Astrocyte of the spinal cord (primary cell): ENCODE measurements at regions not wholly inside any gene's neighbourhood (a gene's known extent, or its start where the extent isn't known, plus 50 kb on each side); places are given as distances from the start of the nearest gene placed in this dataset.

ENCODE experiments used
- DNase-seq: peaks from one replicate; pipeline ENCODE4 v3.0.0; 2011; ENCODE audit warnings: low read depth, low spot score
- H3K4me3 ChIP-seq: 2 replicates; pipeline ENCODE4 v1.5.1; 2011; ENCODE audit warnings: low read depth, mild to moderate bottlenecking, low read length, moderate library complexity
- CTCF ChIP-seq: IDR thresholded peaks from 2 replicates; pipeline ENCODE4 v1.5.1; 2012; ENCODE audit warnings: low read depth, mild to moderate bottlenecking, low read length, inconsistent platforms
- in situ Hi-C: cut with HindIII; loops from 2 replicates; pipeline ENCODE4 v1.10.0; 2017; ENCODE audit warnings: low sequenced_read_pairs

- in situ Hi-C loops: no loop called here
- no peak for TF ChIP-seq CTCF
- no peak overlapping the region for H3K4me3 ChIP-seq
- no peak for DNase-seq
These were observed 112.1 kb upstream of the FOXF1 start for GRCh38 chr16:86398201-86398600.

GRCh38 chr16:86398622-86399021, 111.7 kb upstream of the FOXF1 start:
- DNase-seq: peak; percentile 22
- TF ChIP-seq CTCF: no peak
- in situ Hi-C loops: no loop called here

DNA sequence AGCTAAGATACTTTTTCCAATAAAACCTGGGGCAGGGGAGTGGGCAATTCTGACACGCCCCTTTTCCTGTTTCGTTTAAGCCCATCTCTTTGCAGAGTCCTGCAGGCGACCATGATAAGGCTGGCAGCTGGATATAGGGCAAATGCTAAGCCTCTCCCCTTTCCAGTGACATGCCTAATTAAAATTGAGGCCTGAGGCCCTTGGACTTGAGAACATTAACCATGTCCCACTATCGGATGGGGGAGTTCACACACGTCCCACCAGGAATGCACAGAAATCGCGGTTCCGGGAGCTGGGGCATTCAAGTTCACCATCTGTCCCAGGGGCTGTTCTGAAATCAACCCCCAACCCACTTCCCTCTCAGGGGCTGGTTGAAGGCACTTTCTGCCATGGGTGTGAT, 109.2 kb upstream of the FOXF1 start:
- in situ Hi-C loops: no loop called here
- no peak overlapping the region for H3K4me3 ChIP-seq
- TF ChIP-seq CTCF: no peak
- DNase-seq: no peak

More at GRCh38 chr16:86398622-86399021, 111.7 kb upstream of the FOXF1 start:
- no peak overlapping the region for H3K4me3 ChIP-seq

DNA sequence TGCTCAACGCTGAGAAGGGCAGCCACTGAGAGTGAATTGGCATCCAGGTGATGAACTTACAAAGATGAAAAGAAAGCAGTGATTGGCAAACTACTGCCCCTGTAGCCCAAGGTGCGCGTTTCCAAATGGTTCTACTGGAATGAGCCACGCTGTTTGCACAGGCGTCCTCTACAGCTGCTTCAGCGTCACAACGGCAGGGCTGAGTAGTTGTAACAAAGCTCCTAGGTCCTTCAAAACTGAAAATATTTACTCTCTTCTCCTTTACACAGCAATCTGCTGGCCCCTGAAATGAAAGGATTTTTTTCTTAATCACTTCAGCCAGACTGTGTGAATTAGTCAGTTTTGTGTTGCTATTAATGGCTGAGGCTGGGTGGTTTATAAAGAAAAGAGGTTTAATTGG, 107.2 kb upstream of the FOXF1 start:
- in situ Hi-C loops: no loop called here
- no peak for TF ChIP-seq CTCF
- DNase-seq: no peak
- H3K4me3 ChIP-seq: no peak overlapping the region

GRCh38 chr16:86403541-86404163, 106.7 kb upstream of the FOXF1 start:
- DNase-seq: no peak
- in situ Hi-C loops: no loop called here
- H3K4me3 ChIP-seq: no peak overlapping the region
- TF ChIP-seq CTCF: no peak

- TF ChIP-seq CTCF: no peak
- in situ Hi-C loops: no loop called here
- DNase-seq: no peak
- H3K4me3 ChIP-seq: no peak overlapping the region
These were observed 105.6 kb upstream of the FOXF1 start for GRCh38 chr16:86404678-86405077.

- TF ChIP-seq CTCF: no peak
- in situ Hi-C loops: no loop called here
- peak; percentile 54 for DNase-seq
- no peak overlapping the region for H3K4me3 ChIP-seq
These were observed 105.0 kb upstream of the FOXF1 start for GRCh38 chr16:86405319-86405718.
